ENCODE measurements at regions not wholly inside any gene's neighbourhood (a gene's known extent, or its start where the extent isn't known, plus 50 kb on each side); places are given as distances from the start of the nearest gene placed in this dataset.

DNA sequence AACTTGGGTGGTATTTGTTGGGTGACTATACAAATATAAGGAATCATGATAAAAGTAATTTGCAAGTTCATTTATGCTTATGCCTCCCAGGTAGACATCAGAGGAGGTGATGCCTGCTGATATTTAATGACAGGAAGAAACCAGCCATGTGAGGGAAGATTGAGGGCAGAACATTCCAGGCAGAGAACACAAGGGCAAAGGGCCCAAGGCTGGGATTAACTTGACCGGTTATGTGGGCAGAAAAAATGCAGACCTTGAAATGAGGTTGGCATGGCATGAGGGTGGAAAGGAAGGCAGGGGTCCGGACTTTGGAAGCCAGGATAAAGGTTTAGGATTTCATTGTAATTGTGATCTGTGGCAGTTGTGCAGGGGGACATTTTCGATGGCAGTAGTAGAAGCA is 68.0 kb upstream of the MTPN start:
- Histone ChIP-seq H3K9ac (ENCODE audit: extremely low read depth, insufficient read length, low read length) (no peak overlapping the region), H2BK15ac (ENCODE audit: low read depth, low read length) (no peak overlapping the region), H2BK20ac (ENCODE audit: low read depth, low read length, poor library complexity, severe bottlenecking) (no peak overlapping the region), H3K4ac (ENCODE audit: low read depth, low read length) (no peak overlapping the region), H2BK12ac (ENCODE audit: insufficient read length, low read depth, low read length) (no peak overlapping the region), H3K14ac (ENCODE audit: insufficient read depth, low read length) (no peak overlapping the region), H4K91ac (ENCODE audit: insufficient read length, low read depth, low read length) (no peak overlapping the region), H4K20me1 (ENCODE audit: control insufficient read depth, insufficient read depth, insufficient read length) (no peaks in the 10 kb centered on the region), H3K23ac (ENCODE audit: insufficient read length, low read depth, low read length) (no peak overlapping the region), H4K5ac (ENCODE audit: insufficient read length, low read depth, low read length) (no peak overlapping the region), H3K79me1 (ENCODE audit: insufficient read depth, low read depth, low read length, poor library complexity, severe bottlenecking) (no peaks in the 10 kb centered on the region), H3K27me3 (ENCODE audit: insufficient read depth, low read length) (no peaks in the 10 kb centered on the region), H3K9me3 (ENCODE audit: control insufficient read depth, low read depth, low read length) (no peaks in the 10 kb centered on the region), H2AK5ac (ENCODE audit: insufficient read length, low read length) (no peak overlapping the region), H4K8ac (replicated peaks; ENCODE audit: insufficient read length, low read depth, low read length) (no peak overlapping the region), H3K79me2 (ENCODE audit: insufficient read depth, low read length) (no peaks in the 10 kb centered on the region), H2BK5ac (ENCODE audit: insufficient read length, low read length) (no peak overlapping the region), H2BK120ac (ENCODE audit: low read depth, low read length, poor library complexity, severe bottlenecking) (no peak overlapping the region), H3K56ac (ENCODE audit: insufficient read length, low read depth, low read length) (no peak overlapping the region), H2AFZ (ENCODE audit: low read length) (no peak overlapping the region), H3K4me1 (ENCODE audit: insufficient read depth, low read length) (no peaks in the 10 kb centered on the region), H3K27ac (ENCODE audit: insufficient read length, low read depth, low read length) (no peak overlapping the region), H3K4me2 (ENCODE audit: insufficient read depth, insufficient read length, low read length) (no peak overlapping the region), H3K18ac (ENCODE audit: insufficient read length, low read depth, low read length) (no peak overlapping the region), H3K23me2 (ENCODE audit: insufficient read length, low read depth, low read length, poor library complexity, severe bottlenecking) (no peaks in the 10 kb centered on the region), H3T11ph (ENCODE audit: low read length) (no peak overlapping the region)
- Mint-ChIP-seq H3K36me3 (ENCODE audit: insufficient read depth in 1 of 3, low read depth in 3 of 3) (0 out of 7 replicates have a peak, but pooled peaks cover 0 to 8% (median 0%) of the 10 kb centered on the region in 3 experiments), H3K4me1 (no peaks in the 10 kb centered on the region), H3K27me3 (ENCODE audit: low read depth) (no peaks in the 10 kb centered on the region; the same call in 1 of the 2 replicates), H3K4me3 (no peak overlapping the region), H3K27ac (no peak overlapping the region), H3K9me3 (peaks cover 3 to 9% of the 10 kb centered on the region in 2 experiments; a peak in 3 of 5 replicates)
- no CpG with 5 or more reads among the region's 3 CpGs for WGBS (ENCODE audit: extremely low coverage, insufficient read length, low lambda C conversion rate)
- no peak for DNase-seq
- TF ChIP-seq, protein P1, sequence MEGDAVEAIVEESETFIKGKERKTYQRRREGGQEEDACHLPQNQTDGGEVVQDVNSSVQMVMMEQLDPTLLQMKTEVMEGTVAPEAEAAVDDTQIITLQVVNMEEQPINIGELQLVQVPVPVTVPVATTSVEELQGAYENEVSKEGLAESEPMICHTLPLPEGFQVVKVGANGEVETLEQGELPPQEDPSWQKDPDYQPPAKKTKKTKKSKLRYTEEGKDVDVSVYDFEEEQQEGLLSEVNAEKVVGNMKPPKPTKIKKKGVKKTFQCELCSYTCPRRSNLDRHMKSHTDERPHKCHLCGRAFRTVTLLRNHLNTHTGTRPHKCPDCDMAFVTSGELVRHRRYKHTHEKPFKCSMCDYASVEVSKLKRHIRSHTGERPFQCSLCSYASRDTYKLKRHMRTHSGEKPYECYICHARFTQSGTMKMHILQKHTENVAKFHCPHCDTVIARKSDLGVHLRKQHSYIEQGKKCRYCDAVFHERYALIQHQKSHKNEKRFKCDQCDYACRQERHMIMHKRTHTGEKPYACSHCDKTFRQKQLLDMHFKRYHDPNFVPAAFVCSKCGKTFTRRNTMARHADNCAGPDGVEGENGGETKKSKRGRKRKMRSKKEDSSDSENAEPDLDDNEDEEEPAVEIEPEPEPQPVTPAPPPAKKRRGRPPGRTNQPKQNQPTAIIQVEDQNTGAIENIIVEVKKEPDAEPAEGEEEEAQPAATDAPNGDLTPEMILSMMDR (conservative IDR thresholded peaks at IDR 0.05) = no peak
